Cardiac fibroblast (primary cell): ENCODE measurements at regions not wholly inside any gene's neighbourhood (a gene's known extent, or its start where the extent isn't known, plus 50 kb on each side); places are given as distances from the start of the nearest gene placed in this dataset.

Source experiments
- DNase-seq, 2 donors: peaks; one replicate each; pipeline versions ENCODE4 v3.0.0 to v3.0.0-alpha.2; 2010; ENCODE audit warnings: low read depth in 2 of 2
- H3K4me3 ChIP-seq, 2 donors: replicated peaks in 1 of 2; 1 replicate in 1 of 2; 2 replicates in 1 of 2; pipeline ENCODE4 v1.5.1; 2011; ENCODE audit warnings: low read depth in 2 of 2, low read length in 2 of 2, mild to moderate bottlenecking in 2 of 2, moderate library complexity in 1 of 2
- TF ChIP-seq, protein P1 (sequence below): IDR thresholded peaks from one replicate; pipeline ENCODE4 v1.5.1; 2011; ENCODE audit warnings: low read depth, mild to moderate bottlenecking, low read length, inconsistent platforms

DNA sequence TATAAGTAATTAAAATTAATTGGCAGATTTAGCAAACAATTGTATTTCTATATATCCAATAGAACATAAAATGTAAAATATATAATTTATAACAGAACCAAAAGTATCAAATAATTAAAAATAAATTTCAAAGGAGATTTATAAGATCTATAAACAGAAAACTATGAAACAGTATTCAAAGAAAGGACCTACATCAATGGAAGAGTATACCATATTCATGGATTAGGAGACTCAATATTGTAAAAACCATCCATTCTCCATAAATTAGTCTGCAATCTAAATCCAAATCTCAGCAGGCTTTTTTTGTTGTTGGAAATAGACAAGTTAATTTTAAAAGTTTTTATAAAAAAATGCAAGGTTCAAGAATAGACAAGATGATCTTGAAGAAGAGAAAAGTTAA is 149.0 kb upstream of the RUNX3 start:
- DNase-seq, result no peak
- no peak overlapping the region for H3K4me3 ChIP-seq
- TF ChIP-seq, protein P1, sequence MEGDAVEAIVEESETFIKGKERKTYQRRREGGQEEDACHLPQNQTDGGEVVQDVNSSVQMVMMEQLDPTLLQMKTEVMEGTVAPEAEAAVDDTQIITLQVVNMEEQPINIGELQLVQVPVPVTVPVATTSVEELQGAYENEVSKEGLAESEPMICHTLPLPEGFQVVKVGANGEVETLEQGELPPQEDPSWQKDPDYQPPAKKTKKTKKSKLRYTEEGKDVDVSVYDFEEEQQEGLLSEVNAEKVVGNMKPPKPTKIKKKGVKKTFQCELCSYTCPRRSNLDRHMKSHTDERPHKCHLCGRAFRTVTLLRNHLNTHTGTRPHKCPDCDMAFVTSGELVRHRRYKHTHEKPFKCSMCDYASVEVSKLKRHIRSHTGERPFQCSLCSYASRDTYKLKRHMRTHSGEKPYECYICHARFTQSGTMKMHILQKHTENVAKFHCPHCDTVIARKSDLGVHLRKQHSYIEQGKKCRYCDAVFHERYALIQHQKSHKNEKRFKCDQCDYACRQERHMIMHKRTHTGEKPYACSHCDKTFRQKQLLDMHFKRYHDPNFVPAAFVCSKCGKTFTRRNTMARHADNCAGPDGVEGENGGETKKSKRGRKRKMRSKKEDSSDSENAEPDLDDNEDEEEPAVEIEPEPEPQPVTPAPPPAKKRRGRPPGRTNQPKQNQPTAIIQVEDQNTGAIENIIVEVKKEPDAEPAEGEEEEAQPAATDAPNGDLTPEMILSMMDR, result no peak

DNA sequence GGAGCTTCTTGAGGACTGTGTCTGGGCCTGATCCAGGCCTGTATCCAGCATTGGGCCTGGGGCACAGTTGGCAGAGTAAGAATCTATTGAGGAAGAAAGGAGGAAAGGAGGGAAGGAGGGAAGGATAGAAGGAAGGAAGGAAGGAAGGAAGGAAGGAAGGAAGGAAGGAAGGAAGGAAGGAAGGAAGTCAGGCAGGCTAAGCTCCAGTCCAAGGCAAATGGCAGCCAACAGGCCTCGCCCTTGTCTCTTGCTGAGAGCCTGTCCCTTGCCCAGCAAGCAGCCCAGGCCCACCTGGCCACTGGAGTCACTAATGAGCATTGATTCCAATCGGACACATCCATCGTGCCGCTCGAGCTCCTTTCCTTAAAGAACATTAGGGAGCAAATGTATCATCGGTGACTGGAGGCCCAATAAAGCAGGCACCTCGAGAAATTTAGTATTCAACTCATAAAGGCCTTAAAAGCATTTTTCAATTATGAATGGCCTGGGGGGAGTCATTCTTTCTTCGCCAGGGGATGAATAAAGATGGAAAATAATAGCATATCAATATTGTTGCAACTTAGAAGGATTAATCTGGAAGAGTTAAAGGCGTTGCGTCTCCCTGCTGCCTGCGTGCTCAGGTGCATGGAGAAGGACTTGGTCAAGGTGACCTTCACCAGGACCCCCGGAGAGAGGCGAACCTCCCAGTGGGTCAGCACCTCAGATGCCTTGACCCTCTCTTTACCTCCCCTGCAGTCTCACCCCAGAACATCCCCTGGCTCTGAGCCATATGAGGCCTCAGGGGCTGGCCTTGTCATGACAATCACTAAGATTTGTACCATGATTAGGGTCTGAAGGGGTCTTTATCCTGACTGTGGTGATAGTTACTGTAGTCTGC is 144.5 kb upstream of the RUNX3 start:
- H3K4me3 ChIP-seq, result no peak overlapping the region
- no peak for DNase-seq
- TF ChIP-seq, protein P1, result no peak

DNA sequence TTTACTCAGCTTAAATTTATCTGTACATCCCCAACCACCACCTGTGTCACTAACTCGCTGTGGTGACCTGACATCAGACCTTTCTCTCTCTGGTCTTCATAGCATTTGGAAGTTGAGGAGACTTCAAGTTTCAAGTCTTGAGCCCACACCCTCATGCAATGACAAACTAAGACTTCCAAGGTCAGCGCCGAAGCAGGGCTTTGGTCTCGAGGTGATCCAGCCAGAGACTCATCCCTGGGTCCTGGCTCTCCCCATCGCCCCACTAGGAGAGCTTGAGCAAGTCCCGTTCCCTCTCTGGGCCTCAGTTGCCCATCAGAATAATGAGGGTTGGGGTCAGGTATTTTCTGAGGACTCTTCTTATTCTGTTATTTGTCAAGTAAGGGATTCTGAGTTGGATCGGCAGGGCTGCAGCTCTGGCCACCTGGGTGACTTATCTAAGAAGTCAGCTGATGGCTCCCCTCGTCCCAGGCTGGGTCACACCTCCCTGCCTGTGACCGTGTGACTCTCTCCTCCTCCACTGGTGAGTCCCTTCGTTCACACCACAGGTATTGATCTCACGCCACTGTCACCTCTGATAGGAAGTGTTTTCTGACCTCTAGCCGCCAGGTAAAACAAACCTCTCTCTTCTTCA is 143.7 kb upstream of the RUNX3 start:
- TF ChIP-seq, protein P1, result no peak
- DNase-seq, result no peak

DNA sequence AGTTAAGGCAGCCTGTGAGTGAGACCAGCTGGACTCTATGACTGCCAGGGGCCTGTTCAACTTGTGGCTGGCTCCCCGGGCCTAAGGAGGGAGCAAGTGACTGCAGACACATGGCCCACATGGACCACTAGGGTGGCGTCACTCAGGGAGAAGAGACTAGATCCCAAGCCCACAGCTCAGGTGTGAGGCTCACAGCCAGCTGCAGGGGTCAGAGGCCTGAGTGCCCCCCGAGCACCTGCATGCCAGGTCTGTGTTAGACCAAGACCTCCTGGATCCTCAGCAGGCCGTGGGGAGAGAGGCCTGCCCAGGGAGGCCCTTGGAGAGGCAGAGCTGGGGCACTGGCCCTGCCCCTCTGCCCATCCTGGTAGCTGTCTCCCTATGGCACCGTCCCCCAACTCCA is 142.4 kb upstream of the RUNX3 start:
- no peak for DNase-seq
- H3K4me3 ChIP-seq, result no peak overlapping the region
- TF ChIP-seq, protein P1, result no peak

More for the DNA sequence above, 143.7 kb upstream of the RUNX3 start:
- no peak overlapping the region for H3K4me3 ChIP-seq

DNA sequence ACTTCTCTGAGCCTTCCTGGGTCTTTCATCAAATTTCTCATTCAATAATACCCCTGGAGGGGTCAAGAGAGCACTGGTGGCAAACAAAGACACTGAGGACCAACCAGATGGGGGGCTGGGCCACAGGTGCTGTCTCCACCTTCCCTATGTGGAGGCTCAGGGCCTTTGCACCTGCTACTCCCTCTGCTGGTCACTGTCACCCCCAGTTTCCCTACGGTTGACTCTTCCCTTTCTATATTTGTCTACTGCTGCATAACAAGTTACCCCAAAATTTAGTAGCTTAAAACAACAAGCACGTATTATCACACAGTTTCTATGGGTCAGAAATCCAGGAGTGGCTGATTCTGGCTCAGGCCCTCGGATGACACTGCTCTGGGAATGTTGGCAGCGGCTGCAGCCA is 138.8 kb upstream of the RUNX3 start:
- no peak overlapping the region for H3K4me3 ChIP-seq
- DNase-seq, result no peak
- TF ChIP-seq, protein P1, result no peak

DNA sequence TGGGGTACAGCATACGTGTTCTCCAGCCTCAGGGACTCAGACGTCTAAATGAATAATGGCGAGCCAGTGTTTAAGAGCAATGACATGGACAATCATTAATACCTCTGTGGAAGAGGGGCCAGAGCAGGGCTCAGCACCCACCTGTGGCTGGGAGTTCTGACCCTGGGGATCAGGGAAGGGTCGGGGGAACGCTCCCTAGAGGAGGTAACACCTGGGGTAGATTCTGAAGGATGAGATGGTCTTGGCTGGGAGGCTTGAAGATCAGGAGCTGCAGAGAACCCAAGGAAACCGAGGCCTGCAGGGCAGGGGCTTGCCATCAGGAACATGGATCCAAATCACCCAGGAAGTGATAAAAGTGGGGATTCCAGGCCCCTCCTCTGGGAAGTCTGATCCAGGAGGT is 138.2 kb upstream of the RUNX3 start:
- DNase-seq, result no peak
- TF ChIP-seq, protein P1, result no peak
- H3K4me3 ChIP-seq, result no peak overlapping the region
